ENCODE measurements at regions not wholly inside any gene's neighbourhood (a gene's known extent, or its start where the extent isn't known, plus 50 kb on each side); places are given as distances from the start of the nearest gene placed in this dataset.
"Not testable (repeated sequence)": the region's sequence is repeated elsewhere in the genome, so short reads cannot be mapped to it uniquely, and the experiment has no call there.

- no peak overlapping the region for H3K4me2 ChIP-seq (ENCODE audit: low read depth, low read length, poor library complexity, severe bottlenecking)
- H2AFZ ChIP-seq (ENCODE audit: low read length) = no peak overlapping the region
- peaks cover 3% of the 10 kb centered on the region for H3K4me1 ChIP-seq (ENCODE audit: insufficient read depth, low read length, poor library complexity, severe bottlenecking)
- no peak overlapping the region for H3K9ac ChIP-seq (ENCODE audit: low read depth, low read length, poor library complexity, severe bottlenecking)
- H3K27me3 ChIP-seq (ENCODE audit: insufficient read depth, low read length, poor library complexity, severe bottlenecking) = no peaks in the 10 kb centered on the region
- no peaks in the 10 kb centered on the region for H3K9me3 ChIP-seq (ENCODE audit: insufficient read depth, low read depth, low read length)
- no peaks in the 10 kb centered on the region for H4K20me1 ChIP-seq (ENCODE audit: insufficient read depth, low read length, poor library complexity, severe bottlenecking)
- no peak overlapping the region for H3K4me3 ChIP-seq (ENCODE audit: low read length, poor library complexity, severe bottlenecking)
- no peaks in the 10 kb centered on the region for H3F3A ChIP-seq (ENCODE audit: low read depth)
- no peaks in the 10 kb centered on the region for H3K79me2 ChIP-seq (ENCODE audit: insufficient read depth, low read length)
- H3K36me3 ChIP-seq (ENCODE audit: insufficient read depth, low read length) = no peaks in the 10 kb centered on the region
- TF ChIP-seq EZH2phosphoT487 (IDR thresholded peaks at IDR 0.05; ENCODE audit: borderline replicate concordance) (no peak), CTCF (conservative IDR thresholded peaks at IDR 0.05; ENCODE audit: low read length) (no peak)
- H3K9me2 ChIP-seq (replicated peaks; ENCODE audit: low read depth, low read length) = no peaks in the 10 kb centered on the region
These were observed 66.2 kb downstream of the SC5D start for GRCh38 chr11:121358760-121359159.

- Histone ChIP-seq H3K27me3 (ENCODE audit: insufficient read depth, low read length, poor library complexity, severe bottlenecking) (no peaks in the 10 kb centered on the region), H4K20me1 (ENCODE audit: insufficient read depth, low read length, poor library complexity, severe bottlenecking) (no peaks in the 10 kb centered on the region), H3K9ac (ENCODE audit: low read depth, low read length, poor library complexity, severe bottlenecking) (no peak overlapping the region), H2AFZ (ENCODE audit: low read length) (no peak overlapping the region), H3K4me3 (ENCODE audit: low read length, poor library complexity, severe bottlenecking) (no peak overlapping the region), H3K4me1 (ENCODE audit: insufficient read depth, low read length, poor library complexity, severe bottlenecking) (no peaks in the 10 kb centered on the region), H3K36me3 (ENCODE audit: insufficient read depth, low read length) (no peaks in the 10 kb centered on the region), H3K9me2 (replicated peaks; ENCODE audit: low read depth, low read length) (no peaks in the 10 kb centered on the region), H3K4me2 (ENCODE audit: low read depth, low read length, poor library complexity, severe bottlenecking) (no peak overlapping the region), H3K79me2 (ENCODE audit: insufficient read depth, low read length) (no peaks in the 10 kb centered on the region), H3K9me3 (ENCODE audit: insufficient read depth, low read depth, low read length) (no peaks in the 10 kb centered on the region), H3F3A (ENCODE audit: low read depth) (no peaks in the 10 kb centered on the region)
- no peak for TF ChIP-seq EZH2phosphoT487 (IDR thresholded peaks at IDR 0.05; ENCODE audit: borderline replicate concordance)
- no peak for TF ChIP-seq CTCF (conservative IDR thresholded peaks at IDR 0.05; ENCODE audit: low read length)
These were observed 67.0 kb downstream of the SC5D start for GRCh38 chr11:121359591-121359990.

GRCh38 chr11:121362955-121363354 lies 70.4 kb downstream of the SC5D start:
- not testable (repeated sequence) for H3K4me2 ChIP-seq (ENCODE audit: low read depth, low read length, poor library complexity, severe bottlenecking); H3F3A ChIP-seq (ENCODE audit: low read depth); H3K4me3 ChIP-seq (ENCODE audit: low read length, poor library complexity, severe bottlenecking); H2AFZ ChIP-seq (ENCODE audit: low read length); H3K79me2 ChIP-seq (ENCODE audit: insufficient read depth, low read length); H3K9me3 ChIP-seq (ENCODE audit: insufficient read depth, low read depth, low read length); H3K9me2 ChIP-seq (replicated peaks; ENCODE audit: low read depth, low read length); H3K9ac ChIP-seq (ENCODE audit: low read depth, low read length, poor library complexity, severe bottlenecking); H3K27me3 ChIP-seq (ENCODE audit: insufficient read depth, low read length, poor library complexity, severe bottlenecking); H4K20me1 ChIP-seq (ENCODE audit: insufficient read depth, low read length, poor library complexity, severe bottlenecking); H3K36me3 ChIP-seq (ENCODE audit: insufficient read depth, low read length)
- H3K4me1 ChIP-seq (ENCODE audit: insufficient read depth, low read length, poor library complexity, severe bottlenecking) = peaks cover 14% of the 10 kb centered on the region

- Histone ChIP-seq H3K27me3 (ENCODE audit: insufficient read depth, low read length, poor library complexity, severe bottlenecking) (no peaks in the 10 kb centered on the region), H3K9me3 (ENCODE audit: insufficient read depth, low read depth, low read length) (no peaks in the 10 kb centered on the region), H3F3A (ENCODE audit: low read depth) (no peaks in the 10 kb centered on the region), H3K9me2 (replicated peaks; ENCODE audit: low read depth, low read length) (no peaks in the 10 kb centered on the region), H2AFZ (ENCODE audit: low read length) (no peak overlapping the region), H3K9ac (ENCODE audit: low read depth, low read length, poor library complexity, severe bottlenecking) (no peak overlapping the region), H3K36me3 (ENCODE audit: insufficient read depth, low read length) (no peaks in the 10 kb centered on the region), H3K79me2 (ENCODE audit: insufficient read depth, low read length) (no peaks in the 10 kb centered on the region), H4K20me1 (ENCODE audit: insufficient read depth, low read length, poor library complexity, severe bottlenecking) (no peaks in the 10 kb centered on the region), H3K4me1 (ENCODE audit: insufficient read depth, low read length, poor library complexity, severe bottlenecking) (peaks cover 35% of the 10 kb centered on the region), H3K4me2 (ENCODE audit: low read depth, low read length, poor library complexity, severe bottlenecking) (no peak overlapping the region), H3K4me3 (ENCODE audit: low read length, poor library complexity, severe bottlenecking) (no peak overlapping the region)
- TF ChIP-seq CTCF (conservative IDR thresholded peaks at IDR 0.05; ENCODE audit: low read length) (no peak), EZH2phosphoT487 (IDR thresholded peaks at IDR 0.05; ENCODE audit: borderline replicate concordance) (no peak)
These were observed 72.7 kb downstream of the SC5D start for GRCh38 chr11:121365304-121365703.
